ENCODE measurements at regions not wholly inside any gene's neighbourhood (a gene's known extent, or its start where the extent isn't known, plus 50 kb on each side); places are given as distances from the start of the nearest gene placed in this dataset.

- TF ChIP-seq TAF1 (IDR thresholded peaks at IDR 0.05; ENCODE audit: low read depth) (no peak), CTCF (IDR thresholded peaks at IDR 0.05; ENCODE audit: poor library complexity, severe bottlenecking) (no peak), SMC3 (conservative IDR thresholded peaks at IDR 0.05; ENCODE audit: poor library complexity) (no peak), EZH2 (IDR thresholded peaks at IDR 0.05; ENCODE audit: borderline replicate concordance, insufficient read depth, low read length, poor library complexity, severe bottlenecking) (no peak)
Measured at GRCh38 chr12:115305867-115306266, 621.9 kb upstream of the TBX3 start.
